HCT116 (cell line): ENCODE measurements at regions not wholly inside any gene's neighbourhood (a gene's known extent, or its start where the extent isn't known, plus 50 kb on each side); places are given as distances from the start of the nearest gene placed in this dataset.

ENCODE experiments used
- ATAC-seq: fragments of 200-7000 bp; cut with Tn5 transposase; 2 replicates; pipeline ENCODE4 v1.9.1; 2020; ENCODE audit warnings: mild to moderate bottlenecking, moderate library complexity
- BruUV-seq: library from RNA; stranded (reverse); fragments of 400-500 nt; replicated peaks from 2 replicates; lab custom pipeline; 2021; lab: Mats Ljungman, UMichigan
- CTCF ChIA-PET: fragments of 300-600 bp; sonication (Branson Sonifier 250); formaldehyde crosslinking; loops from one replicate; lab custom pipeline; 2021; ENCODE audit warnings: antibody characterized with exemption; lab: Charles Lee
- POLR2A ChIA-PET: fragments of 300-600, 350-600 bp; sonication (Branson Sonifier 250); formaldehyde crosslinking; loops from one replicate; lab custom pipeline; 2021; ENCODE audit warnings: antibody characterized with exemption; lab: Charles Lee
- RAD21 ChIA-PET, 2 experiments: fragments of 300-600 bp; sonication (Branson Sonifier 250); formaldehyde crosslinking; loops; one replicate each; lab custom pipeline; 2023; ENCODE audit warnings: low total read pairs in 2 of 2; ENCODE audit not compliant: uncharacterized antibody in 2 of 2, unreplicated experiment in 2 of 2, low non-redundant PET in 1 of 2; lab: Charles Lee
- DNase-seq: peaks from one replicate; pipeline ENCODE4 v3.0.0-alpha.2; 2010; ENCODE audit warnings: low read depth, low spot score
- H2AFZ ChIP-seq: fragments of 200-600 bp; shearing (Covaris generic), sonication (generic); 2 replicates; pipeline ENCODE4 v1.6.1; 2017; ENCODE audit warnings: low read depth, mixed run types, mixed read lengths, antibody characterized with exemption, low read length; ENCODE audit not compliant: poor library complexity, severe bottlenecking
- H3K27ac ChIP-seq: 2 replicates; pipeline ENCODE4 v1.5.1; 2012; ENCODE audit warnings: low read depth, low read length
- H3K27me3 ChIP-seq: fragments of 200-600 bp; sonication (generic); 2 replicates; pipeline ENCODE4 v1.6.1; 2016; ENCODE audit warnings: mixed run types, low read length, mixed read lengths; ENCODE audit not compliant: insufficient read depth
- H3K36me3 ChIP-seq, 2 experiments: fragments of 200-500 bp in 1 of 2; fragments of 200-600 bp in 1 of 2; sonication (Bioruptor generic) in 1 of 2; sonication (generic) in 1 of 2; 2 replicates each; pipeline versions ENCODE4 v1.5.1 to v1.6.1; 2014 to 2016; ENCODE audit warnings: low read length in 2 of 2, inconsistent platforms in 1 of 2, mixed read lengths in 1 of 2, mixed run types in 1 of 2; ENCODE audit not compliant: insufficient read depth in 2 of 2, control insufficient read depth in 1 of 2
- H3K4me1 ChIP-seq, 2 experiments: fragments of 200-600 bp in 1 of 2; sonication (generic) in 1 of 2; 2 replicates each; pipeline versions ENCODE4 v1.5.1 to v1.6.1; 2012 to 2017; ENCODE audit warnings: low read length in 2 of 2, inconsistent platforms in 1 of 2, mild to moderate bottlenecking in 1 of 2, mixed read lengths in 1 of 2, mixed run types in 1 of 2, moderate library complexity in 1 of 2; ENCODE audit not compliant: insufficient read depth in 2 of 2, control insufficient read depth in 1 of 2
- H3K4me2 ChIP-seq: fragments of 200-600 bp; sonication (generic); 2 replicates; pipeline ENCODE4 v1.6.1; 2017; ENCODE audit warnings: mixed run types, low read length, mixed read lengths
- H3K4me3 ChIP-seq, 2 experiments: fragments of 200-600 bp in 1 of 2; sonication (generic) in 1 of 2; replicated peaks in 1 of 2; 2 replicates each; pipeline ENCODE4 v1.5.1; 2011 to 2016; ENCODE audit warnings: low read length in 2 of 2, control low read depth in 1 of 2, low read depth in 1 of 2, mild to moderate bottlenecking in 1 of 2, mixed read lengths in 1 of 2, mixed run types in 1 of 2
- H3K79me2 ChIP-seq: fragments of 200-600 bp; sonication (generic); 2 replicates; pipeline ENCODE4 v1.6.1; 2017; ENCODE audit warnings: mild to moderate bottlenecking, mixed run types, low read length, moderate library complexity, mixed read lengths; ENCODE audit not compliant: insufficient read depth
- H3K9ac ChIP-seq: fragments of 200-600 bp; sonication (generic); 2 replicates; pipeline ENCODE4 v1.6.1; 2016; ENCODE audit warnings: low read length, mixed read lengths
- H3K9me2 ChIP-seq: fragments of 200-600 bp; sonication (generic), shearing (Covaris generic); 2 replicates; pipeline ENCODE4 v1.6.1; 2017; ENCODE audit warnings: mixed run types, mild to moderate bottlenecking, moderate library complexity; ENCODE audit not compliant: insufficient read depth
- H3K9me3 ChIP-seq, 2 experiments: fragments of 200-500 bp in 1 of 2; fragments of 200-600 bp in 1 of 2; sonication (Bioruptor generic) in 1 of 2; sonication (generic) in 1 of 2; 2 replicates each; pipeline ENCODE4 v1.6.1; 2014 to 2017; ENCODE audit warnings: low read length in 2 of 2, mixed read lengths in 2 of 2, inconsistent platforms in 1 of 2, low read depth in 1 of 2, mild to moderate bottlenecking in 1 of 2, mixed run types in 1 of 2, moderate library complexity in 1 of 2; ENCODE audit not compliant: control insufficient read depth in 1 of 2, insufficient read depth in 1 of 2
- H4K20me1 ChIP-seq: fragments of 200-600 bp; sonication (generic), shearing (Covaris generic); 2 replicates; pipeline ENCODE4 v1.6.1; 2017; ENCODE audit warnings: mixed run types, mild to moderate bottlenecking, moderate library complexity; ENCODE audit not compliant: insufficient read depth
- ATF3 ChIP-seq: IDR thresholded peaks from 2 replicates; pipeline ENCODE4 v1.6.1; 2012
- CBX3 ChIP-seq: IDR thresholded peaks from 2 replicates; pipeline ENCODE4 v1.6.1; 2012; ENCODE audit warnings: low read depth
- CEBPB ChIP-seq: IDR thresholded peaks from 2 replicates; pipeline ENCODE4 v1.6.1; 2012; ENCODE audit warnings: low read depth
- CTCF ChIP-seq, 3 experiments: fragments of 200-600 bp in 1 of 3; sonication (generic) in 1 of 3; IDR thresholded peaks in 2 of 3; conservative IDR thresholded peaks in 1 of 3; 2 replicates each; pipeline ENCODE4 v1.5.1; 2012 to 2017; ENCODE audit warnings: low read depth in 2 of 3, low read length in 2 of 3, antibody characterized with exemption in 1 of 3, borderline replicate concordance in 1 of 3, control low read depth in 1 of 3, mild to moderate bottlenecking in 1 of 3, mixed read lengths in 1 of 3, mixed run types in 1 of 3, moderate library complexity in 1 of 3; ENCODE audit not compliant: insufficient read depth in 1 of 3
- EGR1 ChIP-seq: IDR thresholded peaks from 2 replicates; pipeline ENCODE4 v1.6.1; 2012; ENCODE audit warnings: low read depth
- ELF1 ChIP-seq: IDR thresholded peaks from 2 replicates; pipeline ENCODE4 v1.6.1; 2012; ENCODE audit warnings: low read depth, borderline replicate concordance
- EZH2 ChIP-seq: fragments of 200-600 bp; sonication (generic); IDR thresholded peaks from 2 replicates; pipeline ENCODE4 v1.6.1; 2017; ENCODE audit warnings: antibody characterized with exemption, mixed run types
- EZH2phosphoT487 ChIP-seq: fragments of 200-600 bp; IDR thresholded peaks from 2 replicates; pipeline ENCODE4 v1.6.1; 2018; ENCODE audit warnings: antibody characterized with exemption, borderline replicate concordance
- FOSL1 ChIP-seq: IDR thresholded peaks from 2 replicates; pipeline ENCODE4 v1.6.1; 2012; ENCODE audit warnings: low read depth
- JUND ChIP-seq: IDR thresholded peaks from 2 replicates; pipeline ENCODE4 v1.6.1; 2012
- POLR2AphosphoS5 ChIP-seq: IDR thresholded peaks from 2 replicates; pipeline ENCODE4 v1.6.1; 2011; ENCODE audit warnings: mild to moderate bottlenecking, low read depth, low read length, moderate library complexity
- SIN3A ChIP-seq: IDR thresholded peaks from 2 replicates; pipeline ENCODE4 v1.6.1; 2012; ENCODE audit warnings: low read depth
- SP1 ChIP-seq: IDR thresholded peaks from 2 replicates; pipeline ENCODE4 v1.6.1; 2012; ENCODE audit warnings: low read depth
- YY1 ChIP-seq: IDR thresholded peaks from 2 replicates; pipeline ENCODE4 v1.6.1; 2011; ENCODE audit warnings: low read length, low read depth, moderate library complexity, mild to moderate bottlenecking; ENCODE audit not compliant: insufficient replicate concordance; ENCODE audit errors: extremely low read depth
- ZFX ChIP-seq: fragments of 450-650 bp; IDR thresholded peaks from 2 replicates; pipeline ENCODE4 v1.6.1; 2017
- ZNF274 ChIP-seq: fragments of 200-500 bp; sonication (Bioruptor generic); IDR thresholded peaks from 2 replicates; pipeline ENCODE4 v1.6.1; 2014; ENCODE audit warnings: mild to moderate bottlenecking, low read depth, low read length, inconsistent platforms
- intact Hi-C: fragments of 100-400 bp; cut with micrococcal nuclease; formaldehyde crosslinking; loops from 2 replicates; pipeline ENCODE4 v1.10.0; 2022

GRCh38 chr10:90167174-90168064 lies 466.0 kb downstream of the KIF20B start:
- Histone ChIP-seq H3K9me2 (no peaks in the 10 kb centered on the region), H3K79me2 (no peaks in the 10 kb centered on the region), H3K9ac (no peak overlapping the region), H4K20me1 (no peaks in the 10 kb centered on the region), H3K9me3 (peaks cover 0 to 4% of the 10 kb centered on the region in 2 experiments; a peak in 1 of 4 replicates), H2AFZ (no peak overlapping the region), H3K36me3 (no peaks in the 10 kb centered on the region), H3K27me3 (no peaks in the 10 kb centered on the region), H3K4me2 (no peak overlapping the region), H3K27ac (no peak overlapping the region), H3K4me1 (no peaks in the 10 kb centered on the region), H3K4me3 (no peak overlapping the region)
- ChIA-PET POLR2A (no interaction called here), RAD21 (no interaction called here), CTCF (no interaction called here)
- no peak for DNase-seq
- no TSS peak for BruUV-seq
- no peak for ATAC-seq
- intact Hi-C loops = no loop called here
- TF ChIP-seq EZH2 (no peak), ZNF274 (no peak), CEBPB (peak; percentile 47; the same call in 1 of the 2 replicates), POLR2AphosphoS5 (no peak), JUND (no peak)

- RAD21 ChIA-PET = no interaction called here
- H3K9me2 ChIP-seq = no peaks in the 10 kb centered on the region
- TF ChIP-seq ZFX = no peak
- TF ChIP-seq ZNF274 = no peak
- no peak for TF ChIP-seq CEBPB
- TF ChIP-seq FOSL1 = no peak
- no peak for TF ChIP-seq POLR2AphosphoS5
- TF ChIP-seq CBX3 = no peak
- no peak for TF ChIP-seq JUND
- no peak for TF ChIP-seq ELF1
- TF ChIP-seq EGR1 = no peak
- TF ChIP-seq ATF3 = no peak
- no peak for TF ChIP-seq YY1
- no peak for TF ChIP-seq SP1
- no peak for TF ChIP-seq CTCF (IDR thresholded peaks at IDR 0.05 in 2 of 3, conservative IDR thresholded peaks at IDR 0.05 in 1 of 3; ENCODE audit: borderline replicate concordance in 1 of 3, insufficient read depth in 1 of 3, low read depth in 2 of 3, low read length in 2 of 3)
- no peak for TF ChIP-seq EZH2phosphoT487
- TF ChIP-seq EZH2 = no peak
- no peak for TF ChIP-seq SIN3A
These were observed 466.9 kb downstream of the KIF20B start for GRCh38 chr10:90168244-90168643.

More at GRCh38 chr10:90168244-90168643, 466.9 kb downstream of the KIF20B start:
- Histone ChIP-seq H3K9ac (no peak overlapping the region), H3K27ac (no peak overlapping the region), H3K9me3 (peaks cover 0 to 4% of the 10 kb centered on the region in 2 experiments; a peak in 1 of 4 replicates), H3K27me3 (no peaks in the 10 kb centered on the region), H4K20me1 (no peaks in the 10 kb centered on the region), H3K36me3 (no peaks in the 10 kb centered on the region), H3K4me2 (no peak overlapping the region), H2AFZ (no peak overlapping the region), H3K4me1 (no peaks in the 10 kb centered on the region), H3K79me2 (no peaks in the 10 kb centered on the region), H3K4me3 (no peak overlapping the region)
- no peak for ATAC-seq
- POLR2A ChIA-PET = no interaction called here
- no TSS peak for BruUV-seq
- intact Hi-C loops = no loop called here
- DNase-seq = no peak
- CTCF ChIA-PET = interaction anchor here (0.7 kb wide), 1 partner anchor 20 kb away, joined by 3 read pairs; no protein-coding TSS in a partner anchor
